A673 (cell line): ENCODE measurements at regions not wholly inside any gene's neighbourhood (a gene's known extent, or its start where the extent isn't known, plus 50 kb on each side); places are given as distances from the start of the nearest gene placed in this dataset.

ENCODE experiments used
- BruUV-seq: library from RNA; stranded (reverse); fragments of 400-500 nt; replicated peaks from 2 replicates; lab custom pipeline; 2021; lab: Mats Ljungman, UMichigan
- CTCF ChIA-PET: fragments of 300-600 bp; sonication (Branson Sonifier 250); formaldehyde crosslinking; loops from one replicate; lab custom pipeline; 2022; ENCODE audit warnings: antibody characterized with exemption; lab: Charles Lee
- POLR2A ChIA-PET: fragments of 300-600 bp; sonication (Branson Sonifier 250); formaldehyde crosslinking; loops from one replicate; lab custom pipeline; 2022; ENCODE audit warnings: antibody characterized with exemption; ENCODE audit not compliant: low non-redundant PET; lab: Charles Lee
- DNase-seq: peaks from one replicate; pipeline ENCODE4 v3.0.0-alpha.2; 2015; ENCODE audit warnings: low spot score
- H3K27ac ChIP-seq: fragments of 200-600 bp; sonication (generic); 2 replicates; pipeline ENCODE4 v1.5.1; 2016; ENCODE audit warnings: mixed run types, low read depth, mild to moderate bottlenecking, mixed read lengths, antibody characterized with exemption, low read length; ENCODE audit not compliant: poor library complexity, severe bottlenecking
- H3K27me3 ChIP-seq: fragments of 200-600 bp; sonication (generic); replicated peaks from 2 replicates; pipeline ENCODE4 v1.6.1; 2017; ENCODE audit warnings: mixed run types, low read depth, mild to moderate bottlenecking, mixed read lengths, antibody characterized with exemption, low read length; ENCODE audit not compliant: insufficient read depth, poor library complexity
- H3K36me3 ChIP-seq: fragments of 200-600 bp; sonication (generic); 2 replicates; pipeline ENCODE4 v1.6.1; 2016; ENCODE audit warnings: mixed run types, mild to moderate bottlenecking, mixed read lengths, antibody characterized with exemption, low read length; ENCODE audit not compliant: insufficient read depth, poor library complexity, severe bottlenecking
- H3K4me1 ChIP-seq: fragments of 200-600 bp; sonication (generic); 2 replicates; pipeline ENCODE4 v1.6.1; 2017; ENCODE audit warnings: mixed run types, mild to moderate bottlenecking, mixed read lengths, antibody characterized with exemption, low read length; ENCODE audit not compliant: insufficient read depth, poor library complexity, severe bottlenecking
- H3K4me3 ChIP-seq: fragments of 200-600 bp; sonication (generic); 2 replicates; pipeline ENCODE4 v1.5.1; 2016; ENCODE audit warnings: low read depth, mixed run types, mild to moderate bottlenecking, mixed read lengths, low read length; ENCODE audit not compliant: poor library complexity, severe bottlenecking
- H3K9me3 ChIP-seq: fragments of 200-600 bp; sonication (generic); 2 replicates; pipeline ENCODE4 v1.6.1; 2016; ENCODE audit warnings: mixed run types, low read depth, mild to moderate bottlenecking, mixed read lengths, antibody characterized with exemption, low read length; ENCODE audit not compliant: poor library complexity, severe bottlenecking
- EZH2 ChIP-seq: fragments of 200-600 bp; sonication (generic); IDR thresholded peaks from 2 replicates; pipeline ENCODE4 v1.6.1; 2017; ENCODE audit warnings: borderline replicate concordance, low read depth, mild to moderate bottlenecking, mixed read lengths, antibody characterized with exemption, low read length; ENCODE audit not compliant: poor library complexity, severe bottlenecking
- intact Hi-C: fragments of 100-400 bp; cut with micrococcal nuclease; formaldehyde crosslinking; loops from one replicate; pipeline ENCODE4 v1.10.0; 2022; ENCODE audit not compliant: unreplicated experiment
- TF ChIP-seq, protein P1 (sequence below): fragments of 300-800, 200-600 bp; sonication (generic); conservative IDR thresholded peaks from 2 replicates; pipeline ENCODE4 v1.5.1; 2017; ENCODE audit warnings: low read depth, mild to moderate bottlenecking, antibody characterized with exemption, low read length, moderate library complexity, mixed read lengths

GRCh38 chr1:194103101-194103500 is 916.7 kb upstream of the B3GALT2 start:
- H3K9me3 ChIP-seq: no peaks in the 10 kb centered on the region
- ChIA-PET CTCF (no interaction called here), POLR2A (no interaction called here)
- H3K36me3 ChIP-seq: no peaks in the 10 kb centered on the region
- BruUV-seq: no TSS peak
- no peak overlapping the region for H3K27ac ChIP-seq
- H3K4me1 ChIP-seq: peaks cover 6% of the 10 kb centered on the region
- TF ChIP-seq EZH2: no peak
- TF ChIP-seq, protein P1, sequence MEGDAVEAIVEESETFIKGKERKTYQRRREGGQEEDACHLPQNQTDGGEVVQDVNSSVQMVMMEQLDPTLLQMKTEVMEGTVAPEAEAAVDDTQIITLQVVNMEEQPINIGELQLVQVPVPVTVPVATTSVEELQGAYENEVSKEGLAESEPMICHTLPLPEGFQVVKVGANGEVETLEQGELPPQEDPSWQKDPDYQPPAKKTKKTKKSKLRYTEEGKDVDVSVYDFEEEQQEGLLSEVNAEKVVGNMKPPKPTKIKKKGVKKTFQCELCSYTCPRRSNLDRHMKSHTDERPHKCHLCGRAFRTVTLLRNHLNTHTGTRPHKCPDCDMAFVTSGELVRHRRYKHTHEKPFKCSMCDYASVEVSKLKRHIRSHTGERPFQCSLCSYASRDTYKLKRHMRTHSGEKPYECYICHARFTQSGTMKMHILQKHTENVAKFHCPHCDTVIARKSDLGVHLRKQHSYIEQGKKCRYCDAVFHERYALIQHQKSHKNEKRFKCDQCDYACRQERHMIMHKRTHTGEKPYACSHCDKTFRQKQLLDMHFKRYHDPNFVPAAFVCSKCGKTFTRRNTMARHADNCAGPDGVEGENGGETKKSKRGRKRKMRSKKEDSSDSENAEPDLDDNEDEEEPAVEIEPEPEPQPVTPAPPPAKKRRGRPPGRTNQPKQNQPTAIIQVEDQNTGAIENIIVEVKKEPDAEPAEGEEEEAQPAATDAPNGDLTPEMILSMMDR: no peak
- no peak for DNase-seq
- intact Hi-C loops: loop anchor here (5.0 kb wide), 1 partner anchor 194 kb away; no protein-coding TSS in a partner anchor
- H3K4me3 ChIP-seq: no peak overlapping the region
- no peaks in the 10 kb centered on the region for H3K27me3 ChIP-seq

GRCh38 chr1:194102607-194103006 is 916.2 kb upstream of the B3GALT2 start:
- H3K27me3 ChIP-seq: no peaks in the 10 kb centered on the region
- H3K4me3 ChIP-seq: no peak overlapping the region
- intact Hi-C loops: loop anchor here (5.0 kb wide), 1 partner anchor 195 kb away; no protein-coding TSS in a partner anchor
- TF ChIP-seq, protein P1: peak; percentile 49
- TF ChIP-seq EZH2: no peak
- no peaks in the 10 kb centered on the region for H3K36me3 ChIP-seq
- BruUV-seq: no TSS peak
- POLR2A ChIA-PET: no interaction called here
- no peak overlapping the region for H3K27ac ChIP-seq
- no peaks in the 10 kb centered on the region for H3K9me3 ChIP-seq
- peaks cover under 1% of the 10 kb centered on the region for H3K4me1 ChIP-seq
- CTCF ChIA-PET: no interaction called here
- DNase-seq: peak; percentile 28

DNA sequence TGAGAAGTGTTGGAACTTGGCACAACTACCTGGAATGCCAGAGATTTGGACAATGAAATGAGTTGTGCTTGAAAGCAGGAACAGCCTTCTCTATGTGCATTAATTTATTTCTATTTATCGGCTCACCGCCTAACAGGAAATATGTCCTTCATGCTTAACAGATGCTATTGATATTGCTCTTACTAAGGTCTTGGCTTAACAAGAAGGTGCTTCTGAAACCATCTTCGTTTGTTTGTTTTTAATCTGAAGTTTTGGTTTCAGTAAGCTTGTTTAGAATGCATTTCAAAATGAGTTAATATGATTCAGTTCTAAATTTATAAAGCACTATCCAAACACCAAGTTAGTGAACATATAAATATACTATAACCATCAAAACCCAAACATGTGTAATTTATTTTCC is 898.3 kb upstream of the B3GALT2 start:
- Histone ChIP-seq H3K36me3 (no peaks in the 10 kb centered on the region), H3K4me3 (no peak overlapping the region), H3K4me1 (no peaks in the 10 kb centered on the region), H3K27ac (no peak overlapping the region), H3K27me3 (no peaks in the 10 kb centered on the region), H3K9me3 (no peaks in the 10 kb centered on the region)
- DNase-seq: no peak
- CTCF ChIA-PET: no interaction called here
- no TSS peak for BruUV-seq
- POLR2A ChIA-PET: no interaction called here
- intact Hi-C loops: no loop called here
- TF ChIP-seq, protein P1: no peak
- TF ChIP-seq EZH2: no peak
